AG04450 (cell line): ENCODE measurements at regions not wholly inside any gene's neighbourhood (a gene's known extent, or its start where the extent isn't known, plus 50 kb on each side); places are given as distances from the start of the nearest gene placed in this dataset.

ENCODE experiments used
- CTCF ChIA-PET: fragments of 300-600, 350-600 bp; formaldehyde crosslinking; extraction: SDS; loops from one replicate; lab custom pipeline; 2022; ENCODE audit warnings: antibody characterized with exemption, inconsistent platforms; lab: Charles Lee
- POLR2A ChIA-PET: fragments of 350-600 bp; formaldehyde crosslinking; extraction: SDS; loops from one replicate; lab custom pipeline; 2021; ENCODE audit warnings: antibody characterized with exemption, inconsistent platforms; lab: Yijun Ruan, JAX
- DNase-seq: peaks from one replicate; pipeline ENCODE4 v3.0.0-alpha.2; 2011; ENCODE audit warnings: low read depth, low spot score
- H3K27ac ChIP-seq: one replicate; pipeline ENCODE4 v1.5.1; 2012; ENCODE audit warnings: low read depth, low read length, control low read depth
- H3K27me3 ChIP-seq: one replicate; pipeline ENCODE4 v1.6.0; 2012; ENCODE audit warnings: low read length; ENCODE audit not compliant: control insufficient read depth, insufficient read depth
- H3K4me3 ChIP-seq: 2 replicates; pipeline ENCODE4 v1.5.1; 2011; ENCODE audit warnings: mild to moderate bottlenecking, low read depth, low read length, control low read depth
- H3K9me3 ChIP-seq: 2 replicates; pipeline ENCODE4 v1.5.1; 2012; ENCODE audit warnings: low read length; ENCODE audit not compliant: control insufficient read depth, insufficient read depth
- CTCF ChIP-seq: IDR thresholded peaks from 2 replicates; pipeline ENCODE4 v1.5.1; 2011; ENCODE audit warnings: low read depth, low read length, control low read depth, inconsistent platforms

GRCh38 chr1:5254131-5254725 is 599.8 kb downstream of the AJAP1 start:
- Histone ChIP-seq H3K27ac (no peak overlapping the region), H3K27me3 (no peaks in the 10 kb centered on the region), H3K9me3 (peaks cover 44% of the 10 kb centered on the region), H3K4me3 (no peak overlapping the region)
- no peak for DNase-seq
- ChIA-PET CTCF (no interaction called here), POLR2A (no interaction called here)
- no peak for TF ChIP-seq CTCF

GRCh38 chr1:5253036-5253435 is 598.6 kb downstream of the AJAP1 start:
- ChIA-PET POLR2A (no interaction called here), CTCF (no interaction called here)

GRCh38 chr1:5250336-5250735 is 595.9 kb downstream of the AJAP1 start:
- Histone ChIP-seq H3K27me3 (no peaks in the 10 kb centered on the region), H3K27ac (no peak overlapping the region), H3K9me3 (peaks cover 50% of the 10 kb centered on the region), H3K4me3 (no peak overlapping the region)
- ChIA-PET POLR2A (no interaction called here), CTCF (no interaction called here)
- no peak for DNase-seq
- no peak for TF ChIP-seq CTCF

More at GRCh38 chr1:5253036-5253435, 598.6 kb downstream of the AJAP1 start:
- H3K4me3 ChIP-seq: no peak overlapping the region
- no peaks in the 10 kb centered on the region for H3K27me3 ChIP-seq
- DNase-seq: no peak
- H3K9me3 ChIP-seq: peaks cover 46% of the 10 kb centered on the region
- no peak for TF ChIP-seq CTCF
- no peak overlapping the region for H3K27ac ChIP-seq

- no peak for DNase-seq
- H3K4me3 ChIP-seq: no peak overlapping the region
- TF ChIP-seq CTCF: no peak
- CTCF ChIA-PET: no interaction called here
- H3K27me3 ChIP-seq: no peaks in the 10 kb centered on the region
- peaks cover 58% of the 10 kb centered on the region for H3K9me3 ChIP-seq
- POLR2A ChIA-PET: no interaction called here
- H3K27ac ChIP-seq: no peak overlapping the region
These were observed 590.9 kb downstream of the AJAP1 start for GRCh38 chr1:5245348-5245747.

GRCh38 chr1:5244631-5245285 is 590.3 kb downstream of the AJAP1 start:
- no peak for TF ChIP-seq CTCF

More at GRCh38 chr1:5244631-5245285, 590.3 kb downstream of the AJAP1 start:
- ChIA-PET POLR2A (no interaction called here), CTCF (no interaction called here)
- no peaks in the 10 kb centered on the region for H3K27me3 ChIP-seq
- H3K9me3 ChIP-seq: peaks cover 58% of the 10 kb centered on the region
- no peak overlapping the region for H3K27ac ChIP-seq
- no peak overlapping the region for H3K4me3 ChIP-seq
- no peak for DNase-seq
